ENCODE measurements at regions not wholly inside any gene's neighbourhood (a gene's known extent, or its start where the extent isn't known, plus 50 kb on each side); places are given as distances from the start of the nearest gene placed in this dataset.
"Not testable (repeated sequence)": the region's sequence is repeated elsewhere in the genome, so short reads cannot be mapped to it uniquely, and the experiment has no call there.

DNA sequence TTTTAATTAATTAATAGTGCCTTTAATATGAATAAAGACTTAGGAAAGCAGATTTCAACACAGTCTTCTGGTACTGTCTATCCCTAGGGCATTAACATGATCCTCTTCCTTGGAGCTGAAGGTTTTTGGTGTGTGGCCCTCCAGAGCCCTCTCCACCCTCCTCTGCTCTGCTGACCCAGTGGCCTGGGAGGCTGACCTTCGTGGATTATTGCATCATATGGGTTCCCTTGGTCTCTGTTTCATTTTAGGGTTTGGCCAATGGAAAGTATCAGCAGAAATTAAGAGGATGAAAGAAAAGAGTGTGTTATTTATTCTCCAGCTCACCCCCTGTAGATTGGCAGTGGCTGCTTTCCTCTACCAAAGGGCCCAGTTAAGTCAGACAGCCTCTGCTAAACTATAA is 73.8 kb upstream of the KIF2A start:
- not testable (repeated sequence) for H3K36me3 ChIP-seq (ENCODE audit: control insufficient read depth, insufficient read depth, low read length, severe bottlenecking); H3K27me3 ChIP-seq (replicated peaks; ENCODE audit: control insufficient read depth, insufficient read depth, low read length); DNase-seq (ENCODE audit: low read depth); H3K4me1 ChIP-seq (ENCODE audit: control insufficient read depth, insufficient read depth, low read length); H3K9me3 ChIP-seq (ENCODE audit: control insufficient read depth, low read length); H3K9ac ChIP-seq (ENCODE audit: low read length); H3K4me3 ChIP-seq (ENCODE audit: low read length)

DNA sequence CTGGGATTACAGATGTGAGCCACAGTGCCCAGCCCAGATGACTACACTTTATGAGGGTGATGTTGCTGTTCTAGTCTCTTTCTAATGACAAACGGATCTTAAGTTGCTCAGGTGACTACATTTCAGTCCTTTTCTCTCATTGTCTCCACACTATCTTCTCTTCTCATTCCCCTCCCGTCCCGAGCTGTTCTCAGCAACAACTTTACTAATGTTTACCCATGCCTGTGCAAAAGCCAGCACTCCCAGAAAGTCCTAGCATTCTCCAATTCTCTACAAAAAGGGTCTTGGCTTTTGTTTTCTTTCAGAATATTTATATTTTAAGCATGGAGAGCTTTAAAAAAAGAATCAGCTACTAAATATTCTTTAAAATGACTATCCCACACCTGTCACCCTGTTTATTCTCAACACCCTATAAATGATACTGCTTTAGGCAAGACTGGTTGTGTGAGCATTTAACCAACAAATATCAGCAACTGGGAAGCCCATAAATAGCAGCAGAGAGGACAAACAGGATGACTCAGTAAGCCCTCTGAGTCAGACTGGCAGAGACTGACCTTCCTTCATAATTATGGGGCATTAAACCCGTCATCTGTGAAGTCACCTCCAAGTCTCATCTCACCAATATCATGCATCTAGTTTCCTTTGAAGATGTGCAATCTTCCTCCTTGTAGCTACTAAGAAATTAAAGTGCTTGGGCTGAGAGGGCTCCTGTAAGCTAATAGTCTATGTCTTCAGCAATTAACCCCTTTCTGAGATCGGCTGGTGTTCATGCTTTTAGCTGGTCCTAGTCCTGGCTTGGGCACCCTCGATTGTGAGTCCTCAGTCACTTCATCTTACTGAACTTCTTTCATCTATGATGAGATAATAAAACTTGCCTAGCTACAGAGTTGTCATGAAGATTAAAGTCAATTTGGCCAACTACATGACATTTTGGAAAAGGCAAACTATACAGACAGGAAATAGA is 72.6 kb upstream of the KIF2A start:
- H3K27me3 ChIP-seq (replicated peaks; ENCODE audit: control insufficient read depth, insufficient read depth, low read length); H3K4me3 ChIP-seq (ENCODE audit: low read length); H3K9me3 ChIP-seq (ENCODE audit: control insufficient read depth, low read length); H3K9ac ChIP-seq (ENCODE audit: low read length); H3K36me3 ChIP-seq (ENCODE audit: control insufficient read depth, insufficient read depth, low read length, severe bottlenecking); H3K4me1 ChIP-seq (ENCODE audit: control insufficient read depth, insufficient read depth, low read length): not testable (repeated sequence)
- peak; percentile 34 for DNase-seq (ENCODE audit: low read depth)

DNA sequence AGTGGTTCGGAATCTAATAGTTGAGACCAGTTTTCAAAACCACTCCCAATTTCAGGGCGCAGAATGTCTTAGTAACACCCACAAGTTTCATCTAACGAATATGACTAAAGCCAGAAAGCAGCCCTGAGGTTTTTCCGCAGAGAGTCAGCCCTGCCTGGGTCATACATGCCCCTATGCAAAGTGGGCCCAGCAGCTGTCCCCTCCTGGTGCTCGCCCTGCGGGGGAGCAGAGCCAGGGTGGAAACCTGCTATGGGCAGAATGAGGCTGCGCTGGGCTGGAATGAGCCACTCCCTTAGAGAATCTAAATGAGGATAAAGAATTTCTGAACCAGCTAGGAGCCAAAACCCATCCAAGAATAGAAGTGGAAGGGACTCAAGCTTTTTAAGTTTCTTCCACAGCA is 69.4 kb upstream of the KIF2A start:
- not testable (repeated sequence) for H3K4me1 ChIP-seq (ENCODE audit: control insufficient read depth, insufficient read depth, low read length); H3K36me3 ChIP-seq (ENCODE audit: control insufficient read depth, insufficient read depth, low read length, severe bottlenecking); H3K9ac ChIP-seq (ENCODE audit: low read length); H3K9me3 ChIP-seq (ENCODE audit: control insufficient read depth, low read length); DNase-seq (ENCODE audit: low read depth); H3K4me3 ChIP-seq (ENCODE audit: low read length); H3K27me3 ChIP-seq (replicated peaks; ENCODE audit: control insufficient read depth, insufficient read depth, low read length)

- not testable (repeated sequence) for H3K9me3 ChIP-seq (ENCODE audit: control insufficient read depth, low read length); DNase-seq (ENCODE audit: low read depth); H3K4me3 ChIP-seq (ENCODE audit: low read length); H3K4me1 ChIP-seq (ENCODE audit: control insufficient read depth, insufficient read depth, low read length); H3K27me3 ChIP-seq (replicated peaks; ENCODE audit: control insufficient read depth, insufficient read depth, low read length); H3K9ac ChIP-seq (ENCODE audit: low read length); H3K36me3 ChIP-seq (ENCODE audit: control insufficient read depth, insufficient read depth, low read length, severe bottlenecking)
Observed at GRCh38 chr5:62237944-62238343, 68.1 kb upstream of the KIF2A start.

DNA sequence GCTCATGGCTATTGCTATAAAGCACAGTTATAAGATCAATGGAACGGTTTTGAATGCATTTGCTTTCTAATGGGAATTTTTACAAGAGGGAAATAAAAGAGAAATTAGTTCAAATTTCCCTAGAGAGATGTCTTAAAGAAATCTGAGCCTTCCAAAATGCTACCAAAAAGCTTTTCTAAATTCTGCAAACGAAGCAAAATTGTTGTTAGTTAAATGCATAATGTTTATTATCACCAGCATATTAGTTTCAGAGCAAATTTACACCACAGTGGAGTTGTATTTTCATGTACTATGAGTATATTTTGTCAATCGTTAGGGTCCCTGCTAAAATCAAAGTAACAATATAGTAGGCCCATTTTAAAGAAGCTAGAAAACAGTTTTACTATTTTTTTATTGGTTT is 67.4 kb upstream of the KIF2A start:
- not testable (repeated sequence) for H3K27me3 ChIP-seq (replicated peaks; ENCODE audit: control insufficient read depth, insufficient read depth, low read length)

DNA sequence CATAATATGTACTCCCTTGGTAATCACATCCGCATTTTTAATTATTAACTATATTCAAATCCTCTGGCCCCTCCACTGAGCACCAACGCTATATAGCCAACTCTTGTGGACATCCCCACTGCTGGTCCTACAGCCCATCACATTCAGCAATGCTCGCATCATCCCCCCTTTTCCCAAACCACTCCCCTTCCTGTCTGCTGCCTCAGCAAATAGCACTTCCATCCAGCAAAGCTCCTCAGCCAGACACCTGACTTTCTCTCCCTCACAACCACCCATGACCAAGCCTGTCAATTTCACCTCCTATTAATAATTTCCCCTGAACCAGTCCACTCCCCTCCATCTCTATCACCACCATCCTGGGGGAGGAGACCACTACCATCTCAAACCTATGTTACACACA is 65.5 kb upstream of the KIF2A start:
- H3K9me3 ChIP-seq (ENCODE audit: control insufficient read depth, low read length); DNase-seq (ENCODE audit: low read depth); H3K4me3 ChIP-seq (ENCODE audit: low read length); H3K4me1 ChIP-seq (ENCODE audit: control insufficient read depth, insufficient read depth, low read length); H3K27me3 ChIP-seq (replicated peaks; ENCODE audit: control insufficient read depth, insufficient read depth, low read length); H3K36me3 ChIP-seq (ENCODE audit: control insufficient read depth, insufficient read depth, low read length, severe bottlenecking); H3K9ac ChIP-seq (ENCODE audit: low read length): not testable (repeated sequence)

More for the DNA sequence above, 67.4 kb upstream of the KIF2A start:
- not testable (repeated sequence) for H3K4me1 ChIP-seq (ENCODE audit: control insufficient read depth, insufficient read depth, low read length); H3K9ac ChIP-seq (ENCODE audit: low read length); H3K9me3 ChIP-seq (ENCODE audit: control insufficient read depth, low read length); H3K36me3 ChIP-seq (ENCODE audit: control insufficient read depth, insufficient read depth, low read length, severe bottlenecking); H3K4me3 ChIP-seq (ENCODE audit: low read length); DNase-seq (ENCODE audit: low read depth)

DNA sequence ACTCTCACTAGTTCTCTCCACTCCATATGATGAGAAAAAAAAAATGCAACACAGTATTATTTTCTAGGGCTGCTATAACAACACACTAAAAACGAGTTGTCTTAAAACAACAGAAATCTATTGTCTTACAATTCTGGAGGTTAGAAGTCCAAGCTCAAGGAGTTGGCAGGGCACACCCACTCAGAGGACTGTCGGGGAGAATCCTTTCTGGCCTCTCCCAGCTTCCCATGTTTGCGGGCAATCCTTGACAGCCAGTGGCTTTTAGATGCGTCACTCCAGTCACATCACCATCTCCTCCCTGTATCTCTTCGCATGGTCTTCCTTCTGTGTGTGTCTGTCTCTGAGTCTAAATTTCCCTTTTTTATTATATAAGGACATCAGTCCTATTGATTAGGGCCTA is 64.0 kb upstream of the KIF2A start:
- not testable (repeated sequence) for H3K27me3 ChIP-seq (replicated peaks; ENCODE audit: control insufficient read depth, insufficient read depth, low read length); DNase-seq (ENCODE audit: low read depth); H3K9ac ChIP-seq (ENCODE audit: low read length); H3K9me3 ChIP-seq (ENCODE audit: control insufficient read depth, low read length); H3K36me3 ChIP-seq (ENCODE audit: control insufficient read depth, insufficient read depth, low read length, severe bottlenecking); H3K4me3 ChIP-seq (ENCODE audit: low read length); H3K4me1 ChIP-seq (ENCODE audit: control insufficient read depth, insufficient read depth, low read length)

- not testable (repeated sequence) for H3K4me1 ChIP-seq (ENCODE audit: control insufficient read depth, insufficient read depth, low read length); H3K9me3 ChIP-seq (ENCODE audit: control insufficient read depth, low read length); DNase-seq (ENCODE audit: low read depth); H3K36me3 ChIP-seq (ENCODE audit: control insufficient read depth, insufficient read depth, low read length, severe bottlenecking); H3K4me3 ChIP-seq (ENCODE audit: low read length); H3K9ac ChIP-seq (ENCODE audit: low read length); H3K27me3 ChIP-seq (replicated peaks; ENCODE audit: control insufficient read depth, insufficient read depth, low read length)
Observed at GRCh38 chr5:62243046-62243445, 63.0 kb upstream of the KIF2A start.

- not testable (repeated sequence) for H3K27me3 ChIP-seq (replicated peaks; ENCODE audit: control insufficient read depth, insufficient read depth, low read length); H3K4me3 ChIP-seq (ENCODE audit: low read length); H3K9me3 ChIP-seq (ENCODE audit: control insufficient read depth, low read length); DNase-seq (ENCODE audit: low read depth); H3K9ac ChIP-seq (ENCODE audit: low read length); H3K4me1 ChIP-seq (ENCODE audit: control insufficient read depth, insufficient read depth, low read length); H3K36me3 ChIP-seq (ENCODE audit: control insufficient read depth, insufficient read depth, low read length, severe bottlenecking)
Observed at GRCh38 chr5:62248192-62248591, 57.8 kb upstream of the KIF2A start.

GRCh38 chr5:62250085-62250484 is 55.9 kb upstream of the KIF2A start:
- not testable (repeated sequence) for H3K9ac ChIP-seq (ENCODE audit: low read length); H3K4me1 ChIP-seq (ENCODE audit: control insufficient read depth, insufficient read depth, low read length); H3K27me3 ChIP-seq (replicated peaks; ENCODE audit: control insufficient read depth, insufficient read depth, low read length); DNase-seq (ENCODE audit: low read depth); H3K9me3 ChIP-seq (ENCODE audit: control insufficient read depth, low read length); H3K36me3 ChIP-seq (ENCODE audit: control insufficient read depth, insufficient read depth, low read length, severe bottlenecking); H3K4me3 ChIP-seq (ENCODE audit: low read length)

- H3K4me1 ChIP-seq (ENCODE audit: control insufficient read depth, insufficient read depth, low read length); H3K27me3 ChIP-seq (replicated peaks; ENCODE audit: control insufficient read depth, insufficient read depth, low read length); H3K9me3 ChIP-seq (ENCODE audit: control insufficient read depth, low read length); DNase-seq (ENCODE audit: low read depth); H3K9ac ChIP-seq (ENCODE audit: low read length); H3K36me3 ChIP-seq (ENCODE audit: control insufficient read depth, insufficient read depth, low read length, severe bottlenecking); H3K4me3 ChIP-seq (ENCODE audit: low read length): not testable (repeated sequence)
Observed at GRCh38 chr5:62250919-62251318, 55.1 kb upstream of the KIF2A start.

GRCh38 chr5:62252519-62252918 is 53.5 kb upstream of the KIF2A start:
- DNase-seq (ENCODE audit: low read depth); H3K9ac ChIP-seq (ENCODE audit: low read length); H3K36me3 ChIP-seq (ENCODE audit: control insufficient read depth, insufficient read depth, low read length, severe bottlenecking); H3K4me3 ChIP-seq (ENCODE audit: low read length); H3K9me3 ChIP-seq (ENCODE audit: control insufficient read depth, low read length); H3K4me1 ChIP-seq (ENCODE audit: control insufficient read depth, insufficient read depth, low read length); H3K27me3 ChIP-seq (replicated peaks; ENCODE audit: control insufficient read depth, insufficient read depth, low read length): not testable (repeated sequence)

Data from adipocyte (in vitro differentiated cells).